ENCODE measurements at regions not wholly inside any gene's neighbourhood (a gene's known extent, or its start where the extent isn't known, plus 50 kb on each side); places are given as distances from the start of the nearest gene placed in this dataset.

- intact Hi-C loops (cut with DNase I): loop anchor here in 6 of 10 donors (2.0 to 5.0 kb wide), 5 partner anchors 283 to 301 kb away; no protein-coding TSS in a partner anchor
These were observed 132.9 kb downstream of the CHIC2 start for GRCh38 chr4:53931461-53931961.

GRCh38 chr4:53929955-53930798 is 134.2 kb downstream of the CHIC2 start:
- WGBS, 2 donors: 38 to 39% methylated on average over 8 of the region's 8 CpGs
- intact Hi-C loops (cut with DNase I): loop anchor here (1.0 to 10.0 kb wide), 8 partner anchors 285 to 435 kb away; no protein-coding TSS in a partner anchor

More at GRCh38 chr4:53931461-53931961, 132.9 kb downstream of the CHIC2 start:
- peaks cover 0 to 6% (median 0%) of the 10 kb centered on the region in 11 donors for H3K9me3 ChIP-seq
- peaks cover 0 to 11% (median 0%) of the 10 kb centered on the region in 7 donors for H3K27me3 ChIP-seq
- H3K4me1 ChIP-seq: peaks cover 0 to 11% (median 0%) of the 10 kb centered on the region in 9 donors
- H3K4me3 ChIP-seq: no peak overlapping the region
- no peak overlapping the region for H3K27ac ChIP-seq
- no peak for TF ChIP-seq CTCF (IDR thresholded peaks at IDR 0.05)
- DNase-seq (no peak), ATAC-seq (no peak)
- H3K36me3 ChIP-seq: no peaks in the 10 kb centered on the region
- WGBS, 2 donors: 94 to 96% methylated on average over 4 of the region's 4 CpGs

GRCh38 chr4:53929311-53929710 is 135.1 kb downstream of the CHIC2 start:
- no peak for DNase-seq
- Histone ChIP-seq H3K9me3 (peaks cover 0 to 6% (median 0%) of the 10 kb centered on the region in 11 donors), H3K27me3 (peaks cover 0 to 11% (median 4%) of the 10 kb centered on the region in 7 donors), H3K36me3 (no peaks in the 10 kb centered on the region), H3K27ac (peak overlapping the region in 1 of 10 donors; percentile 12), H3K4me1 (peaks cover 0 to 11% (median 0%) of the 10 kb centered on the region in 9 donors), H3K4me3 (no peak overlapping the region)
- intact Hi-C loops (cut with DNase I): loop anchor here in 3 of 10 donors (5.0 to 10.0 kb wide), 3 partner anchors 288 to 435 kb away; no protein-coding TSS in a partner anchor
- no peak for TF ChIP-seq CTCF (IDR thresholded peaks at IDR 0.05)
- 77 to 83% methylated on average over 4 of the region's 4 CpGs for WGBS, 2 donors
- ATAC-seq: no peak

More at GRCh38 chr4:53929955-53930798, 134.2 kb downstream of the CHIC2 start:
- peak; percentile 72 to 94 (median 92) for ATAC-seq
- H3K27me3 ChIP-seq: peaks cover 0 to 11% (median 2%) of the 10 kb centered on the region in 7 donors
- no peak overlapping the region for H3K4me3 ChIP-seq
- H3K27ac ChIP-seq: peak overlapping the region in 1 of 10 donors; percentile 12
- H3K36me3 ChIP-seq: no peaks in the 10 kb centered on the region
- peak; percentile 54 to 85 (median 78) for TF ChIP-seq CTCF (IDR thresholded peaks at IDR 0.05)
- peaks cover 0 to 6% (median 0%) of the 10 kb centered on the region in 11 donors for H3K9me3 ChIP-seq
- H3K4me1 ChIP-seq: peaks cover 0 to 11% (median 0%) of the 10 kb centered on the region in 9 donors
- DNase-seq: peak; percentile 20 to 82

GRCh38 chr4:53928825-53929224 is 135.6 kb downstream of the CHIC2 start:
- H3K4me1 ChIP-seq: peaks cover 0 to 11% (median 0%) of the 10 kb centered on the region in 9 donors
- intact Hi-C loops (cut with DNase I): loop anchor here in 3 of 10 donors (5.0 to 10.0 kb wide), 3 partner anchors 288 to 434 kb away; no protein-coding TSS in a partner anchor
- no peak overlapping the region for H3K4me3 ChIP-seq
- peaks cover 0 to 11% (median 4%) of the 10 kb centered on the region in 7 donors for H3K27me3 ChIP-seq
- no peak for TF ChIP-seq CTCF (IDR thresholded peaks at IDR 0.05)
- no peaks in the 10 kb centered on the region for H3K36me3 ChIP-seq
- DNase-seq (no peak), ATAC-seq (no peak)
- peaks cover 0 to 5% (median 0%) of the 10 kb centered on the region in 11 donors for H3K9me3 ChIP-seq
- H3K27ac ChIP-seq: no peak overlapping the region
